ENCODE measurements at regions not wholly inside any gene's neighbourhood (a gene's known extent, or its start where the extent isn't known, plus 50 kb on each side); places are given as distances from the start of the nearest gene placed in this dataset.

- no peak for TF ChIP-seq ZFX (IDR thresholded peaks at IDR 0.05; ENCODE audit: borderline replicate concordance)
- TF ChIP-seq CTCF (IDR thresholded peaks at IDR 0.05) = no peak
- no peak overlapping the region for H3K27ac ChIP-seq
Observed at GRCh38 chr14:97039717-97040363, 242.7 kb downstream of the VRK1 start.

GRCh38 chr14:97046967-97047366 lies 249.8 kb downstream of the VRK1 start:
- no peak for TF ChIP-seq ZFX (IDR thresholded peaks at IDR 0.05; ENCODE audit: borderline replicate concordance)
- TF ChIP-seq CTCF (IDR thresholded peaks at IDR 0.05) = no peak
- H3K27ac ChIP-seq = no peak overlapping the region

GRCh38 chr14:97052001-97052400 lies 254.8 kb downstream of the VRK1 start:
- H3K27ac ChIP-seq = no peak overlapping the region
- TF ChIP-seq ZFX (IDR thresholded peaks at IDR 0.05; ENCODE audit: borderline replicate concordance) (no peak), CTCF (IDR thresholded peaks at IDR 0.05) (no peak)

- H3K27ac ChIP-seq = no peak overlapping the region
- TF ChIP-seq CTCF (IDR thresholded peaks at IDR 0.05) = no peak
- TF ChIP-seq ZFX (IDR thresholded peaks at IDR 0.05; ENCODE audit: borderline replicate concordance) = no peak
Observed at GRCh38 chr14:97053941-97054340, 256.8 kb downstream of the VRK1 start.

GRCh38 chr14:97055355-97055754 lies 258.2 kb downstream of the VRK1 start:
- TF ChIP-seq CTCF (IDR thresholded peaks at IDR 0.05) (no peak), ZFX (IDR thresholded peaks at IDR 0.05; ENCODE audit: borderline replicate concordance) (no peak)
- no peak overlapping the region for H3K27ac ChIP-seq

GRCh38 chr14:97056086-97056485 lies 258.9 kb downstream of the VRK1 start:
- H3K27ac ChIP-seq = no peak overlapping the region
- TF ChIP-seq CTCF (IDR thresholded peaks at IDR 0.05) (no peak), ZFX (IDR thresholded peaks at IDR 0.05; ENCODE audit: borderline replicate concordance) (no peak)

GRCh38 chr14:97057238-97058073 lies 260.3 kb downstream of the VRK1 start:
- no peak for TF ChIP-seq CTCF (IDR thresholded peaks at IDR 0.05)
- no peak for TF ChIP-seq ZFX (IDR thresholded peaks at IDR 0.05; ENCODE audit: borderline replicate concordance)
- H3K27ac ChIP-seq = no peak overlapping the region
